ENCODE measurements at regions not wholly inside any gene's neighbourhood (a gene's known extent, or its start where the extent isn't known, plus 50 kb on each side); places are given as distances from the start of the nearest gene placed in this dataset.

DNA sequence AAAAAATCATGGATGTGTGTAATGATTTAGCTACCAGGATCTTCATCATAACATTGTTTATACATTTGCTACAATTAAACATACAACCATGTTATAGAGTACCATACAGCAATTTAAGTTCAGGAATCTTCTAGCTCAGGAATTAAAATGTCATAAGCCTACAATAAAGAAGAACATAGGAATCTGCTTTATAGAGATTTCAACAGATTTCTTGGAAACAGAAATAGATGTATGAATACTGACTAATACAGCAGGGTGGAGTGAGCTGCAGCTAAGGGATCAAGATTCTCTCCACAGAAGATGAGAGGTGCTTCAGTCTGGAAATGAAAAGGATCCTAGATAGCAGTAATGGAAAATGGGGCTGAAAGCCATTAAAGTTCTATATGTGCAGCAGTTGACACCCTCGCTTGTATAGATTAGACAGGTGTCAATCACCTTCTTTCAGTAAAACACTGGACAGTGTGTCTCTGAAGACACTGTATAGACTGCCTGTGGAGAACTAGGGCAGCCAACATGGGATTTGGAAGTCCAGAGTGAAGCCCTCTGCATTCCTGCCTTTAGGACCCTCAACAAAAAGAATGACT, 73.9 kb downstream of the DNTTIP2 start:
- FAIRE-seq (no peak), DNase-seq (no peak)
- Histone ChIP-seq H3K36me3 (ENCODE audit: control insufficient read depth in 3 of 3, insufficient read depth in 2 of 3, low read depth in 1 of 3, low read length in 3 of 3) (no peaks in the 10 kb centered on the region), H3K9me3 (ENCODE audit: control insufficient read depth in 2 of 2, insufficient read depth in 1 of 2, low read depth in 1 of 2, low read length in 1 of 2) (no peaks in the 10 kb centered on the region), H3K27ac (ENCODE audit: low read depth in 1 of 3, low read length in 2 of 3) (no peak overlapping the region), H3K4me1 (ENCODE audit: control insufficient read depth in 3 of 3, insufficient read depth in 2 of 3, low read depth in 1 of 3, low read length in 2 of 3) (no peaks in the 10 kb centered on the region), H3K4me3 (ENCODE audit: low read depth in 1 of 3, low read length in 3 of 3) (no peak overlapping the region), H3K27me3 (ENCODE audit: control insufficient read depth in 3 of 3, insufficient read depth in 3 of 3, low read length in 3 of 3) (no peaks in the 10 kb centered on the region)
- WGBS, 3 donors = 81 to 96% (median 92%) methylated on average over 1 of the region's 1 CpG

DNA sequence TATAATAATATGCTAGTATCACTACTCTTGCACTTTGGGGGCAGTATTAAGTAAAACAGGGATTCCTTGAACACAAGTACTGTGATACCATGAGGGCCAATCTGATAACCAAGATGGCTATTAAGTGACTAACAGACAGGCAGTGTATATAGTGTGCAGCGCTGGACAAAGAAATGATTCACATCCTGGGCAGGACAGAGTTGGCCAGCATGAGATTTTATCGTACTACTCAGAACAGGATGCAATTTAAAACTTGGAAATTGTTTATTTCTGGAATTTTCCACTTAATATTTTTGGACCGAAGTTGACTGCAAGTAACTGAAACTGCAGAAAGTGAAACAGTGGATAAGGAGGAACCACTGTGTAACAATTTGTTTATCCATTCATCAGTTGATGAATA, 74.6 kb downstream of the DNTTIP2 start:
- FAIRE-seq (no peak), DNase-seq (no peak)
- no peak overlapping the region for H3K27ac ChIP-seq (ENCODE audit: low read depth in 1 of 3, low read length in 2 of 3)
- H3K36me3 ChIP-seq (ENCODE audit: control insufficient read depth in 3 of 3, insufficient read depth in 2 of 3, low read depth in 1 of 3, low read length in 3 of 3) = no peaks in the 10 kb centered on the region
- H3K4me1 ChIP-seq (ENCODE audit: control insufficient read depth in 3 of 3, insufficient read depth in 2 of 3, low read depth in 1 of 3, low read length in 2 of 3) = no peaks in the 10 kb centered on the region
- no peak overlapping the region for H3K4me3 ChIP-seq (ENCODE audit: low read depth in 1 of 3, low read length in 3 of 3)
- H3K9me3 ChIP-seq (ENCODE audit: control insufficient read depth in 2 of 2, insufficient read depth in 1 of 2, low read depth in 1 of 2, low read length in 1 of 2) = no peaks in the 10 kb centered on the region
- no peaks in the 10 kb centered on the region for H3K27me3 ChIP-seq (ENCODE audit: control insufficient read depth in 3 of 3, insufficient read depth in 3 of 3, low read length in 3 of 3)
- WGBS, 3 donors = 50 to 85% (median 85%) methylated on average over 3 of the region's 3 CpGs

DNA sequence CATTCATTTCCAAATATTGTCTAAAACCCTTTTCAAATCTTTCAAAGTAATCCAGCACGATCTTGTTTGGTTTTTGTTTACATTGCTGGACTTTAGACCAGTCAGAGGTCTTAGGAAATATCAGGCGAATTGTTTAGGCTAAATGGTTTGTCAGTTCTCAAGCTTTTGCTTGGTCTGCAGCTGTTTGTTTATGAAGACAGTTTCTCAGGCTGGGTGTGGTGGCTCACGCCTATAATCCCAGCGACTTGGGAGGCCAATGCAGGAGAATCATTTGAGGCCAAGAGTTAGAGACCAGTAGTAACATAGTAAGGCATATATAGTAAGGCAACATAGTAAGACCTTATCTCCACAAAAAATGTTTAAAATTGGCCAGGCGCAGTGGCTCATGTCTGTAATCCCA, 77.5 kb downstream of the DNTTIP2 start:
- no peaks in the 10 kb centered on the region for H3K4me1 ChIP-seq (ENCODE audit: control insufficient read depth in 3 of 3, insufficient read depth in 2 of 3, low read depth in 1 of 3, low read length in 2 of 3)
- 65 to 70% (median 68%) methylated on average over 5 of the region's 5 CpGs for WGBS, 3 donors
- FAIRE-seq (no peak), DNase-seq (no peak)
- no peaks in the 10 kb centered on the region for H3K36me3 ChIP-seq (ENCODE audit: control insufficient read depth in 3 of 3, insufficient read depth in 2 of 3, low read depth in 1 of 3, low read length in 3 of 3)
- H3K27me3 ChIP-seq (ENCODE audit: control insufficient read depth in 3 of 3, insufficient read depth in 3 of 3, low read length in 3 of 3) = no peaks in the 10 kb centered on the region
- H3K9me3 ChIP-seq (ENCODE audit: control insufficient read depth in 2 of 2, insufficient read depth in 1 of 2, low read depth in 1 of 2, low read length in 1 of 2) = no peaks in the 10 kb centered on the region
- no peak overlapping the region for H3K27ac ChIP-seq (ENCODE audit: low read depth in 1 of 3, low read length in 2 of 3)
- H3K4me3 ChIP-seq (ENCODE audit: low read depth in 1 of 3, low read length in 3 of 3) = no peak overlapping the region

DNA sequence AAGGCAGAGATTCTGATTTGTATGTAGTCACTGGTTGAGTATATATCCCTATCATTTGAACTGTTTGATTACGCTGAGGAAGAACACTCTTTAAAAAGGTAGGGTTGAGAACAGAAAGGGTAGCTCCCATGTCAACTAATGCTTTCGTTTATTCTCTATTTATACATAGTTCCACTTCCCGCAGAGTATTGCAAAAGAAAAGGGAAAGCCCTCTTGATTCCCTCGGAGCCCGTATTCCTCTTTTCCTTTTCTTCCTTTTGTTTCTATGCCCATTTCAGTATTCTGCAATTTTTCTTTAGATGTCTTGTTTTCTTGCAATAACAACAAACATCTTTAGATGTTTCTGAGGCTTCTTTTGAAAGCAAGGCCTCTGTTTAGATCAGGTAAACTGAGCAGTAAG, 78.2 kb downstream of the DNTTIP2 start:
- no peaks in the 10 kb centered on the region for H3K27me3 ChIP-seq (ENCODE audit: control insufficient read depth in 3 of 3, insufficient read depth in 3 of 3, low read length in 3 of 3)
- H3K4me3 ChIP-seq (ENCODE audit: low read depth in 1 of 3, low read length in 3 of 3) = no peak overlapping the region
- H3K27ac ChIP-seq (ENCODE audit: low read depth in 1 of 3, low read length in 2 of 3) = no peak overlapping the region
- no peaks in the 10 kb centered on the region for H3K9me3 ChIP-seq (ENCODE audit: control insufficient read depth in 2 of 2, insufficient read depth in 1 of 2, low read depth in 1 of 2, low read length in 1 of 2)
- H3K36me3 ChIP-seq (ENCODE audit: control insufficient read depth in 3 of 3, insufficient read depth in 2 of 3, low read depth in 1 of 3, low read length in 3 of 3) = no peaks in the 10 kb centered on the region
- FAIRE-seq = no peak
- H3K4me1 ChIP-seq (ENCODE audit: control insufficient read depth in 3 of 3, insufficient read depth in 2 of 3, low read depth in 1 of 3, low read length in 2 of 3) = no peaks in the 10 kb centered on the region
- 80 to 96% (median 87%) methylated on average over 5 of the region's 5 CpGs for WGBS, 3 donors
- no peak for DNase-seq

DNA sequence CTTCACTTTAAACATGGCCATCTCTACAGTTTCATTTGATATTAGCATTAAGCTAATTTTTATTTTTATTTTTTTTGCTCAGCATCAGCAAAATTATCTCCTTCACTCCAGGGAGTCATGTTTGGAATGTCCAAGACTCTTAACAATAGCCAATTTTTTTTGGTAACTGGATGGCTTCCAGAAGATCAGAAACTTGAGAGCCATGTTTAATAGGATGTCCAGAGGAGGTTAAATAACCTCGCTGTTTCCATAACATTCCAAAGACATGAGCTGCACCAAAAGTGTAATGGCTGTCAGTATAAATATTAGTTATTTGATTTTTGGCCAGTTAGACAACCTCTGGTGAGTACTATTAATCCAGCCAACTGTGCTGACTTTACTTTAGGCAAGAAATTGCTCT, 80.7 kb downstream of the DNTTIP2 start:
- WGBS, 3 donors = 60 to 94% (median 80%) methylated on average over 1 of the region's 1 CpG

DNA sequence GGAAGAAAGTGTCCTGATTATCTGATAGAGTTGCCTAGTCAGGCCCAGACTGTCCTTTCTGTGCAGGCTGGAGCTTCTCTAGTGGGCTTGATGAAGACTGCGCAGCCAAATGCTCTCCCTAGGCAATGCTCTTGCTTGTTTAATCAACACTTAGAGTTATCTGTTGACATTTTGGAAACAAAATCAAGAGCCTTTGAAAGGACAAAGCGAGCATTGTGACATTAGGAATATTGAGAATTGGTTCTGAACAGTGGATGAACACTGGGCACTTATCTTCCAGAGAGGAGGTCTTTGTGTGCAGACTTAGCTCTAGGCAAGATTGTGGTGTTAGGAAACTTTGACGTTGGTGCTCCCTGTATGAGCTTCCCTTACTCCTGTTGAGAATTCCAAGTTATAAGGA, 94.5 kb downstream of the DNTTIP2 start:
- H3K27ac ChIP-seq (ENCODE audit: low read depth in 1 of 3, low read length in 2 of 3) = no peak overlapping the region
- DNase-seq = no peak
- H3K4me3 ChIP-seq (ENCODE audit: low read depth in 1 of 3, low read length in 3 of 3) = no peak overlapping the region
- H3K27me3 ChIP-seq (ENCODE audit: control insufficient read depth in 3 of 3, insufficient read depth in 3 of 3, low read length in 3 of 3) = no peaks in the 10 kb centered on the region
- FAIRE-seq = no peak
- H3K4me1 ChIP-seq (ENCODE audit: control insufficient read depth in 3 of 3, insufficient read depth in 2 of 3, low read depth in 1 of 3, low read length in 2 of 3) = no peaks in the 10 kb centered on the region
- H3K9me3 ChIP-seq (ENCODE audit: control insufficient read depth in 2 of 2, insufficient read depth in 1 of 2, low read depth in 1 of 2, low read length in 1 of 2) = peaks cover 0 to 10% of the 10 kb centered on the region in 2 donors
- 93 to 95% (median 94%) methylated on average over 3 of the region's 3 CpGs for WGBS, 3 donors
- H3K36me3 ChIP-seq (ENCODE audit: control insufficient read depth in 3 of 3, insufficient read depth in 2 of 3, low read depth in 1 of 3, low read length in 3 of 3) = no peaks in the 10 kb centered on the region

More for the DNA sequence above, 80.7 kb downstream of the DNTTIP2 start:
- no peak for DNase-seq
- no peaks in the 10 kb centered on the region for H3K9me3 ChIP-seq (ENCODE audit: control insufficient read depth in 2 of 2, insufficient read depth in 1 of 2, low read depth in 1 of 2, low read length in 1 of 2)
- H3K27me3 ChIP-seq (ENCODE audit: control insufficient read depth in 3 of 3, insufficient read depth in 3 of 3, low read length in 3 of 3) = no peaks in the 10 kb centered on the region
- no peaks in the 10 kb centered on the region for H3K36me3 ChIP-seq (ENCODE audit: control insufficient read depth in 3 of 3, insufficient read depth in 2 of 3, low read depth in 1 of 3, low read length in 3 of 3)
- no peak overlapping the region for H3K27ac ChIP-seq (ENCODE audit: low read depth in 1 of 3, low read length in 2 of 3)
- no peak overlapping the region for H3K4me3 ChIP-seq (ENCODE audit: low read depth in 1 of 3, low read length in 3 of 3)
- no peaks in the 10 kb centered on the region for H3K4me1 ChIP-seq (ENCODE audit: control insufficient read depth in 3 of 3, insufficient read depth in 2 of 3, low read depth in 1 of 3, low read length in 2 of 3)
- FAIRE-seq = no peak

DNA sequence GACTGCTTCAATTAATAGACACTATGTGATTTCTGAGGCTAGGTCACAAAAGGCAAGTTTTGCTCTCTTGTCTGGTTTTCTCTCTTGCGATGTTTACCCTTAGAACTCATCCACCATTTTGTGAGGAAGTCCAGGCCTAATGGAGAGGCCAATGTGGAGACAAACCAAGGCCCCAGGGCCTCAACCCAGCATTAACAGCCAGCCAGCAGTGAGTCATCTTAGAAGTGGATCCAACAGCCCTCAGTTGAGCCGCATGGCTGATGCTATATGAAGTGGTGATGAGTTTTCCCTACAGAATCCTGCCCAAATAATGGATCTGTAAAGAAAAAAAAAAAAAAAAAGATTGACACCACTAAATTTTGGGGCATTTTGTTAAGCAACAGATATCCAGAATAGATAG, 95.1 kb downstream of the DNTTIP2 start:
- no peak overlapping the region for H3K4me3 ChIP-seq (ENCODE audit: low read depth in 1 of 3, low read length in 3 of 3)
- H3K27me3 ChIP-seq (ENCODE audit: control insufficient read depth in 3 of 3, insufficient read depth in 3 of 3, low read length in 3 of 3) = no peaks in the 10 kb centered on the region
- FAIRE-seq = no peak
- DNase-seq = no peak
- H3K27ac ChIP-seq (ENCODE audit: low read depth in 1 of 3, low read length in 2 of 3) = no peak overlapping the region
- 94 to 98% (median 96%) methylated on average over 2 of the region's 2 CpGs for WGBS, 3 donors
- no peaks in the 10 kb centered on the region for H3K36me3 ChIP-seq (ENCODE audit: control insufficient read depth in 3 of 3, insufficient read depth in 2 of 3, low read depth in 1 of 3, low read length in 3 of 3)
- peaks cover 0 to 5% of the 10 kb centered on the region in 2 donors for H3K9me3 ChIP-seq (ENCODE audit: control insufficient read depth in 2 of 2, insufficient read depth in 1 of 2, low read depth in 1 of 2, low read length in 1 of 2)
- H3K4me1 ChIP-seq (ENCODE audit: control insufficient read depth in 3 of 3, insufficient read depth in 2 of 3, low read depth in 1 of 3, low read length in 2 of 3) = no peaks in the 10 kb centered on the region

DNA sequence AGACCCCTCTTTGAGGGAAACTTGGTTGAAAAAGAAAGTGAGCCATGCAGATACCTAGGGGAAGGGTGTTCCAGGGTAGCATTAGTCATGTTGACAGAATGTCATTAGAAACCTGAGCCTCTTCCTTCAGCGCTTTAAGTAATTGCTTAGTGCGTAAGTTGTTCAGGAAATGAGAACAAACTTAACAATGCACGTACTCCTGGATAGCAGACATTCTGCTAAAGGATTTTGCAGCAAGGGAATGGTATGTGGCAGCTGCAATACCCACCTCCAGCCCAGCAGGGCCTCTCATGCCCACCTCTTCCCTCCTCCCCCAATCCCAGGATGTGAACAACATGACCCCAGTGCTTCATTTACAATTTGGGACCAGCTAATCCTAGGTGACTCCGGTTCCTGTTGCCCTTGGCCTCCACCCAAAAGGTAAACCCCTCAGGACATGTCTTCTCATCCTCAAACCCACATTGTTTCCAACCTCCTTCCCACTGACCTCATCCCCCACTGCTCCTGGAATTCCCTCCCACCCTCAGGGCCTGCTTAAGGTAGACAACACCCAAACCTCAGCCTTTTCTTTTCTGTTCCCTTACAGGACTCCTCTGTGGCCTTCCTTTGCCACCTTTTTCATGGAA, 98.0 kb upstream of the BCAR3 start:
- Histone ChIP-seq H3K36me3 (ENCODE audit: control insufficient read depth in 3 of 3, insufficient read depth in 2 of 3, low read depth in 1 of 3, low read length in 3 of 3) (no peaks in the 10 kb centered on the region), H3K9me3 (ENCODE audit: control insufficient read depth in 2 of 2, insufficient read depth in 1 of 2, low read depth in 1 of 2, low read length in 1 of 2) (no peaks in the 10 kb centered on the region), H3K4me1 (ENCODE audit: control insufficient read depth in 3 of 3, insufficient read depth in 2 of 3, low read depth in 1 of 3, low read length in 2 of 3) (no peaks in the 10 kb centered on the region), H3K4me3 (ENCODE audit: low read depth in 1 of 3, low read length in 3 of 3) (no peak overlapping the region), H3K27me3 (ENCODE audit: control insufficient read depth in 3 of 3, insufficient read depth in 3 of 3, low read length in 3 of 3) (no peaks in the 10 kb centered on the region), H3K27ac (ENCODE audit: low read depth in 1 of 3, low read length in 2 of 3) (no peak overlapping the region)
- WGBS, 3 donors = 91 to 100% (median 92%) methylated on average over 4 of the region's 4 CpGs
- DNase-seq (no peak), FAIRE-seq (no peak)

DNA sequence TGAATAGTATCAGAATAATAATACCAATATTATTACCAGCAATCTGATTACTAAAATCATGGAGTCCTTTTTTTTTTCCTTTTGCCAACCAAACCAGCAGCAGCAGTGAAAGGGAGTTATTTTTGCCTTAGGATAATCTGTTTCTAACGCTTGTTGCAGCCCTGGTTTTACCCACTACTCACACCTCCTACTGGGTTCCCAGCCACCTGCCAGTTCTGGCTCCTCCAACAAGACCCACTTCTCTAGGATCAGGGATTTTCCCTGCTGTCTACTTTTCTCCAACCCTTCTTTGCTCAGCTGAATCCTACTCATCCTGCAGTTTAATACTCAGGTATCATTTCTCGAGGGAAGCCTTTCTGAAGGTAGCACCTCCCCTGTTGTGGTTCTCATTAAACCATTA, 96.8 kb upstream of the BCAR3 start:
- FAIRE-seq (no peak), DNase-seq (no peak)
- Histone ChIP-seq H3K27me3 (ENCODE audit: control insufficient read depth in 3 of 3, insufficient read depth in 3 of 3, low read length in 3 of 3) (no peaks in the 10 kb centered on the region), H3K27ac (ENCODE audit: low read depth in 1 of 3, low read length in 2 of 3) (no peak overlapping the region), H3K9me3 (ENCODE audit: control insufficient read depth in 2 of 2, insufficient read depth in 1 of 2, low read depth in 1 of 2, low read length in 1 of 2) (no peaks in the 10 kb centered on the region), H3K36me3 (ENCODE audit: control insufficient read depth in 3 of 3, insufficient read depth in 2 of 3, low read depth in 1 of 3, low read length in 3 of 3) (no peaks in the 10 kb centered on the region), H3K4me1 (ENCODE audit: control insufficient read depth in 3 of 3, insufficient read depth in 2 of 3, low read depth in 1 of 3, low read length in 2 of 3) (no peaks in the 10 kb centered on the region), H3K4me3 (ENCODE audit: low read depth in 1 of 3, low read length in 3 of 3) (no peak overlapping the region)
- 95 to 99% (median 97%) methylated on average over 2 of the region's 2 CpGs for WGBS, 3 donors
